NCI-H2029 treated with DMSO at 0.1 percent for 48 hours (cell line): ENCODE measurements at regions not wholly inside any gene's neighbourhood (a gene's known extent, or its start where the extent isn't known, plus 50 kb on each side); places are given as distances from the start of the nearest gene placed in this dataset.

Experiments used
- DNase-seq: peaks from one replicate; lab custom pipeline; 2025; lab: John Stamatoyannopoulos, UW

DNA sequence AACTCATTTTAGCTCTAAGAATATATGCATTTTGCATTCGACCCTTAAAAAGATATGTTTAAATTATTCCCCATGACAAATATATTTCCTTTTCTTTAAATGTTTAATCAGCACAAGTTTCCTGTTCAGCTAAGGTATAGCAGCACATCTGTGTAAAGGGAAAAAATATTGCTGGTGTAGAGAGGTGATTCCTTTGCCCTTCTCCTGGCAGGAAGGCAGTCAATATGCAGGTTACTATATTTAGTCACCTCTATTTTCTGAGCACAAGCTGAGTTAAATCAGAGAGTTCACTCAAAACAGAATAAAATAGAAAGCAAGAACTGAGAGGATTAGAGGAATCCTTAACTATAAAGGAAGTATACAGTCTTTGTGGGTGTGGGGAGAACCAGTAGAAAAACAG, 274.4 kb upstream of the PCSK5 start:
- DNase-seq, result no peak

DNA sequence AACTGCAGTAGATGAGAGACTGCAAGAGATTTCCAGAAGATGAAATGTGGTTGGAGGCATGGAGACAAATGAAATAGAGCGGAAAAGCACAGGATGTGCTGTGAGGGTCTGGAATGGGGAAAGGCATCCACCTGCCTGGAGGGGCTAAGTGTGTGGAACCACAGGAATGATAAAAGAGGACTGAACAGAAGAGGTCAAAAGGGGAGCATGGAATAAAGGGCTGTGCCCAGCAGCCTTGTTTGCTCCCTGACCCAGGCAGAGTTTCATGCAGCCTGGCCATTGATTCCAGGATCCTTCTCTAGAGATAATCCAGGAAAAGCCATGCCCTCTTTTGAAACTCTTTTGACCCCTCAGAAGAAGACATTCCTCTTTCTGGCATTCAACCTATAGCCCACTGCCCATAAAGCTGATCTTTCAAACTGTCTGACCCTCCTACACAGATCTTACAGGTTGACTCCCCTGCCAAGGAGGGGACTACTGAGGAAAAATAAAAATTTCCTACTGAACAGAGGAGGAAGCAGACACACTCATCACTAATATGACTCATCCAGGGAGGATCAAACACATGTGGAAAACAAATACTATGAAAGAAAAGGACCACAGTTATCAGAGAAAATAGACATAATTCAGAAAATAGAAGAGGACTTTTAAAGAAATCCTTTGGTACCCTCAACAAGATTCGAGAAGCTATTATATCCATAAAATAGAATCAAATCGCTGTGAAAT, 273.5 kb upstream of the PCSK5 start:
- no peak for DNase-seq

DNA sequence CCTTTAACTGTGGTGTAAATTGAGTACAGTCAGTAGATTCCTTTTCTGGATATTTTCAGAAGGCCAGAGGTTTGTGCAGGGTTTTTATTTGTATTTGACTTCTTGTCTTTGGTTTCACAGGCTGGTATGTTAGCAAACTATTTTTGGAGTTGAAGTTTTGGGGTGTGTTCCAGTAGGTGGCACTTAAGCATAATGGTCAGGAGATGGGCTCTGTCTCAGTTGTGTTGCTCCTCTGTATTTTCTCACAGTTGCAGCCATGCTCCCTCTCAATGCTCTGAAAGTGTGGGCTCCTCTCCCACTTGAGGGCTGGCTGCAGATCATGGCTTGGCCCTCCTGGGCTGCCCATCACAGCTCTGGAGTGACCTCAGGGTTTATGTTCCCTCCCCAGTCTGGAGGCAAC, 267.0 kb upstream of the PCSK5 start:
- no peak for DNase-seq

DNA sequence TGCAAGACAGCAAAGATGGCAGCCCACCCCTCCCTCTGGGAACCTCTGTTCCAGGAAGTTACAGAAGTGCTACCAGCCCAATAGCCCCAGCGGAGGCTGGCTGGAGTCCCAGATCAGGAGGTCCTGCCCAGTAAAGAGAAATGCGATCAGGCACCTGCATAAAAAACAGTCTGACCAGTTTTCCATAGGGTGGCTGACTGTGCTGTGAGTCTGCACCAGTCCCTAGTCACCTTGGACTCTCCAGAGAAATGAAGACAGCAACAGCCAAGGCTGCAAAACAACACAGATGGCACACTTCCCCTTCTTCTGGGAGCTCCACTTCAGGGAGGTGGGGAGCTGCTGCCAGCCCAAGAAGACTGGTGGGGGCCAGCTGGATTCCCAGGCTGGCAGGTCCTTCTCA, 265.5 kb upstream of the PCSK5 start:
- DNase-seq, result peak; percentile 52

DNA sequence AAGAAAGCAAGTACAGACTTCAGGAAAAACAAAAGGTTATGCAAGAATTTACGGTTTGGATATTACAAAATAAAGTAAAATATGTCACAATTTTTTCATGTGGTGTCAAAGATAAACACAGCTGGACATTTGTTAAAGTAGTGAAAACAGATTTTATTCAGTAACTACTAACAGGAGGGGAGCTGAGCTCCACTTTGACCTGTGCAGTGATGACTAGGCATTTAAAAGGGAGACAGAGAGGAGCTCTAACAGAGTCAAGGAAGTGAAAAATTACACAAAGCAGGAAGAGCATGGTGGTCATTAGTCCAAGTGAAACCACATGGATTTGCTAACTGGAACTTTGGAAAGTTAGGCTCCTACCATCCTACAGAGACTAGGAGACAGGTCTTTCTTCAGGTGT, 263.6 kb upstream of the PCSK5 start:
- DNase-seq, result no peak

DNA sequence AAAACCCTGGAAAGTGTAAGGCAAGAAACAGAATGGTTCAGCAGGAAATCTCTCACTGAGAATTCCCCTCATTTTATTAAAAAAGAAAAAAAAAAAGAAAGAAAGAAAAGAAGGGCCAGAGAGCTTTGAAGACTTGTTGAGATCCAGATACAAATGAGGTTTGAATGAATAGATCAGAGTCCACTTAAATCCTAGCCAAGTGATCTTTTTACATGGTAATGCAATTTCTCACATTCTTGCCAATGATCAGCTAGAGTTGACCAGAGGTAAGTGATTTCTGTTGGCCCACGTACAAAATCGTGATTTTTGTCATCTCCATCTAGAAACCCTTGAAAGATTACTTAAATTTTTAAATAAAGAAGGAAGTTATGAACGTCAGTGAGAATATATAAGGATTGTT, 261.5 kb upstream of the PCSK5 start:
- DNase-seq, result no peak

DNA sequence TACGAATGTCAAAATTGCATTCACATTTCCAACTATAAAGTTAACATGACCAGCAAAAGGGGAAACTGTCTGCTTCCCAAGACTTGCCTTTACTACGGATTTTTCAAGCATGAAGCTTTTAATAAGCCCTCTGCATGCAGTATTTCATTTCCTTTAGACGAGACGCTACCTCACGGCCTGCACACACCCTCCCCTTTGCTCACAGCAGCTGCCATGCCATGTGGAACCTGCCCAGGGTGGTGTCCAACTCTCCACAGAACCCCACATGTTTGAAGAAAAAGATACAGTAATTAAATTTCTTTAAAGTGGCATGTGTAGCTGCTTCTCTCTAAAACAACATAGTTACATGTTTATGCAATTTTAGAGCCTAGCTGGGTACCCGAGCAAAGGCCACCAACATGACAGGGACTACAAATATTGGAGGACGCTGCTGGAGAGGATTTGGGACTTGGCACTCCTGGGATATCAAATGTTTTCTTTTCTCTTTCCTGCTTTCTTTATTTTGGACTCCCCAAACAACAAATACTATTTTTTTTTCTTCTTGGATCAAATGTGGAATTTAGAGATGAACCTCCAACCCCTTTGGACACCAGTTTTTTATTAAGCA, 256.9 kb upstream of the PCSK5 start:
- no peak for DNase-seq

DNA sequence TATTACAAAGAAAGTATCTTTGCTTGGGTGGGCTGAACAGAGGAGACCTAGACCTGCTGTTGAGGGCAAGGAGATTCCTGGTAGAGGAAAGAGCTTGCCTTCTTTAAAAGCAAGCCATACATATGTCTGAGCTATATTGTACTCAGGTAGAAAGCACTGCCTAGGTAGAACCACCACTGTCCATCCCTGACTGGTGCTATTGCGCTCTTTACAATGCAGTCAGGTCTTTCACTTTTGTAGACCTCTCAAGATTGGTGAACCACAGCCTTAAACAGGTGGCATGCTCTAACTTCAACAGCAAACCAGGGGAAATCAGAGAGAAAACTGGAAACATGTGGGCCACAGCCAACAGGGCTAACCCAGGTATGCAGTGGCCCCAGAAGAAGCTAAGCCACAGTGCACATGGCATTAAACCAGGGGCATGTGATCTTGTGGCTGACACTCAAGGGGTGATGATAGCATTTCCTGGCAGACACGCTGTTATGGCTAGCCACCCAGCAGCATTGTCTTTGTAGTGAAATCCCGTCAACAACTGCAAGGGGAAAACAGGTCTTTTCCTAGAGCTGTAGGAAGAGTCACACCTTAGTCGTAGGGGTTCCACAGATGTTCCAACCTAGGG, 253.9 kb upstream of the PCSK5 start:
- peak; percentile 3 for DNase-seq

DNA sequence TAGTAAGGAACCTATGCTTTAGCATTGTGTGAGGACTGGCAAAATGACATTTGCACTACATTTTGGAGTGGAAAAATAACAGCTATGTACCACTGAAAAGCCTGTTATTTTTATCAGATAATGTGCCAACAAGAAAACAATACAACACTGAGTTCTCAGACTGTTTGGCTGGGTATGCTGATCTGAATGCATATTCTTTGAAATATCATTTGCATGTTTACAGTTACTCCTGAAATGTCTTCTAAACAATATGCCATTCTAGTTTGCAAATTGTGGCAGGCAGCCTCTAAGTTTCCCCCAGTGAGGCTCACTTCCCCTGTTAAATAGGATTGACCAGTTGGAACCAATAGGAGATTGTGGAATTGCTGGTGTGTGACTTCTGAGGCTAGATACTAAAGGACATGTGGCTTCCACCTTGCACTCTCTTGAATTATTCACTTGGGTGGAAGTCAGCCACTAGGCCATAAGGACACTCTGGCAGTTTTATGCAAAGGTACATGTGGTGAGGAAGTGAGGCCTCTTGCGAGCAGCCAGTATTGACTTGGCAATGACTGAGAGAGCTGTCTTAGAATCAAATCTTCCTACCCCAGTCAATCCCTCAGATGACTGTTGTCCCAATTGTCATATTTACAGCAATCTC, 250.4 kb upstream of the PCSK5 start:
- no peak for DNase-seq

DNA sequence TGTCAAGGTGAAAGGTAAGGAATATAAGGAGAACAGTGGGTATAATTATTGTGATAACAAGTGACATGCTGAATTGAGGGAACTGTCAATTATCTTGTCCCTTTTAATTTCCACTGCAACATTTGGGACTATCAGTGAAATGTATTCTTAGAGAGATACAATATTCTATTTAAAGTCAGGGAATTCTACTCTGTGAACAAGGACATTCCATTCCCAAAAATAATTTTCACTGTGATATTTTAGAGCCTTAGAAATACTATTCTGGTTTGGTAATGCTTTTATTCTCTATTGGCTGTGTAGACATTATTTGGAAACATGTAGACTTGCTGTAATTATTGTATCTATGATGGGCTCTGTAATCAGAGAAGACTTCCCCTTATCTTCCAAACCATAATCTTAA, 248.0 kb upstream of the PCSK5 start:
- DNase-seq, result no peak

DNA sequence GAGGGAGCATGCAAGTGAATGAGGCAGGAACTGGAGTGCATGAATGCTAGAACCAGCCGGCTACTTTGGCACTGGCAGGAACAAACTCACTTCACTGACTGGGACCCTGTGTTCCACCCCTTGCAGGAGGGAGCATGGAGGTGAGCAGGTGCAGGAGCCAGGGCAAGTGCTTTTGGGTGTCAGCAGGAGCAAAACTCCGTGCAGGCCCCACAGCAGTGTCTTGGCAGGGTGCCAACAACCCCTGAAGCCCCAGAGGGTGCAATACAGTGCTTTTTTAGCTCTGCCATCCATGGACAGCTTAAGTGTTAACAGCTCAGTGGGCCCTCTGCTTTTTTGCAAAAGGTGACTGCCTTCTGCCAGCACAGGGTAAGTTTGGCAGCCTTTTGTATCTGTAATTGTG, 245.8 kb upstream of the PCSK5 start:
- DNase-seq, result no peak

DNA sequence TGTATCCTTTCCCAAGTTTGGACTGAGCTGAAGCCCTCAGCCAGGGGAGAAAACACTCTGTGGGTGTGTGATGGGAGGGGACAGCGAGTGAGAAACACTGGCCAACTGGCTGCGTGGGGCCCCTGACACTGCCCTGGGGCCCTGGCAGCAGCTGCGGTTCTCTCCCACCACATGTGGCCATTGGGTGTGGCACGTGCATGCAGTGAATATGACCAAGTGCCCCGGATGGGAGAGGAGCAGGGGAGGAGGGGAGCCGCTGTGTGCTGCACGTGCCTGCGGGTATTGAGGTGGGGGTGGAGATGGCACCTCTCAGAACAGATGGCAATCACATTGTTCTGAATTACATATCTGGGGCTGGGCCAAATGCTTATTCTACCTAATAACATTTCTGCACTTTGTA, 242.4 kb upstream of the PCSK5 start:
- no peak for DNase-seq

DNA sequence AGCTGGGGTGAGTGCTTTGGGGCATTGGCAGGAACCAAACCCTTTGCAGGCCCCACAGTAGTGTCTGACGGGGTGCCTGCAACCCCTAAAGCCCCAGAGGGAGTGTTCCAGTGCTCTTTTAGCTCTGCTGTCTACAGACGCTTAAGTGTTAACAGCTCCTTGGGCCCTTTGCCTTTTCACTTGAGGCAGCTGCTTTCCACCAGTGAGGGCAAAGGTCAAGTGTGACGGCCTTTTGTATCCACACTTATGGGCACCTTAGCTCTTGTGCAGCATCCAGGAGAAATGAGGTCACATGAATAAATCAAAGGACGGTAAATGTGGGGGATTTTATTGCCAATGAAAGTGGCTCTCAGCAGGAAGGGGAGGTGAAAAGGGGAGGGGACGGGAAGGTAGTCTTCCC, 241.4 kb upstream of the PCSK5 start:
- DNase-seq, result no peak

DNA sequence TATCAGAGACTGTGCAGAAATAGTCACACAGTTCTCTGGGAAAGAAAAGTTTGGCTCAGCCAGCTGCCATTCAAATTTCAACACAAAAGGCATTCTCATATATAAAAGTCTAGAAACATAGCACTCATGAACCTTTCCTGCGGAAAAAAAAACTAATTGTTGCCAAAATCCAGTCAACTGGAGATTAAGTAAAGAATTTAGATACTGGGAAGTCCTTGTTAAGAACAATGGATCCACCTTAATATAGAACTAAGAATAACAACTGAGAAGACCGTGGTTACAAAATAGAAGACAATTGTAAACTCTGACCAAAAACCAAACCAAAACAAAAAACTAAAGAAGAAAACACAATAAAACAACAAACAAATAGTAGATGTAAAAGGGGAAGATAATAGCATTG, 238.8 kb upstream of the PCSK5 start:
- no peak for DNase-seq

DNA sequence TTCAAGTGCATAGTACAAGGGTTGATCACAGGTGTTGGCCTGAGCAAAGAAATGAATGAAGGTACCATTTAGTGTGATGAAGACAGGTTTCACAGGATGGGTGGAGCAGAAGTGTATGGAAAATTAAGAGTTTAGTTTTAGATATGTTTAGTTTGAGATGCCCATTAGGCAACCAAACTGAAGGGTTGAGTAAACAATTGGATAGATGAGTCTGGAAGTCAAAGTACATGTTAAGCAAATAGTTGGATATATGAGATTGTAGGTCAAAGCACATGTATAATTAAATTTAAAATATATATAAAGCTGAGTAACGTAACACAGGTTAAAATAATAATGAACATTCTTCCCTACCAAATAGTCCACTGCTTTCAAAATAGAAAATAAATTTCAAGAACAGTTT, 237.1 kb upstream of the PCSK5 start:
- no peak for DNase-seq

DNA sequence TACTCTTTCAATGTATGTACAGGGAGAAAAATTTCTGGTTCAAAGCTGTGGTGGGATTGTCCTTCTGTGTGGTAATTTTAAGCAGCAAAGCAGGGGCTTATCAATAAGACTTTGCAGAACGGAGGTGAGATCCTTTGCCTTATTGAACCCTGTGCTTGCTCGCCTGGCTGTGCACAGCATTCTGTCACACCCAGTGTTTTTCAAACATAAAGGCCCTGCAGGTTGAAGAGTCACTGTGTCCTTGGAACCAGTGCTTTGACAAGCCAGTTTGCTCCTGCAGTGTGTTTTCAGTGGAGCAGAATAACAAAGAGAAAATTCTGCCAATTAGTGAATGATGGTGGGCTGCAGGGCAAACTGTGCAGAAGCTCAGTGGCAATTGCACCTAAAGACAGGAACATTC, 236.7 kb upstream of the PCSK5 start:
- DNase-seq, result no peak

DNA sequence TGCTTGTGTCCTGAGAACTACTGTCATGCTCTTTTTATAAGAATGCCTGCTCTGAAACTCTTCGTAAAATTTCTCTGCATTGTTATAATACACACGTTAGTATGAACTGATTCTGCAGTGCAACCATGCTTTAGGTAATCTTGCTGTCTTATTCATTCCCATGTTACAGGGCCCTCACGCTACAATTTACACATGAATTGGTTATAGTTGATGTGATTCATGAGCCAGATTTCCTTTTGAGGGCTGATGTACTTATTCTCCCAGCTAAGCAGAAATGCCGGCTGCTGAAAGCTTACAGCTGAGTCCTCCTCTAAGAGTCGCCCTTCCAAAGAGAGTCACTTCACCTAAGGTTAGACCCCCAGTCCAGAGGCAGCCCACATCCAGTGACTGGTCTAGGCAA, 233.5 kb upstream of the PCSK5 start:
- DNase-seq, result no peak

DNA sequence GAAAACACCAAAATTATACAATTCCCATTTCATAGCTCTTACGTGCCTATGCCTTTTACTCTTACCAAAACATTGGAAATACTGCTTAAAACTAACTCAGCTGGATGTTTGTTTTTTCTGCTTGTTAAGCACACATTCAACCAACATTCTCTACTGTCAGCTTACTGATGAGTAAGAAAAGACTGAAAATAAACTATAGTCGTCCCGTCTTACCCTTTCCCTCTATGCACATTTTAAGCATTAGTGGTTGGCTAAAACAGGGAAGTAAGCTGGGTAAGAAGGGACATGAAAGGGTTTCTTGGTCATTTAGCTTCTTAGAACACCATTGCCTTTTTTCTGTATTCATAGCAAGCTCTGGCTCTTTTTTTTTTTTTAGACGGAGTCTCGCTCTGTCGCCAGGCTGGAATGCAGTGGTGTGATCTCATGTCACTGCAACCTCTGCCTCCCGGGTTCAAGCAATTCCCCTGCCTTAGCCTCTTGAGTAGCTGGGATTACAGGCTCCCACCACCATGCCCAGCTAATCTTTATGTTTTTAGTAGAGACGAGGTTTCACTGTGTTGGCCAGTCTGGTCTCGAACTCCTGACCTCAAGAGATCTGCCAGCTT, 232.1 kb upstream of the PCSK5 start:
- no peak for DNase-seq

DNA sequence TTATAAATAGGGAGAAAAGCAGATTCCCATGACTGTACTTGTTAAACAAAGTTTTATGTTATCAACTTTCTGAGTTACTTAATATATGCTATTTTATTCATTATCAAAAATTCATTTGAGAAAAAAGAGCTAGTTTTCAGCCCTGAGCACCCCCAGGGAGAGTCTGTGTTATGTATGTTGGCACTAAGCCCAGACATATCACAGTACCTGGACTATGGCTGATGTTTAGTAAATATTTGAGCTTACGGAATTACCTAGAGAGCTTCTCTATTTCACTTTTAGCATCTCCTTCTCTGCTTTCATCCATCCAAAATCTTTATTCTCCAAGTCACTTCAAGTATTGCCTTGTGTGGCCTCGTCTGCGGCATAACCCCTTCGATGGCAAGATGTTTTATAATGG, 225.9 kb upstream of the PCSK5 start:
- peak; percentile 63 for DNase-seq

DNA sequence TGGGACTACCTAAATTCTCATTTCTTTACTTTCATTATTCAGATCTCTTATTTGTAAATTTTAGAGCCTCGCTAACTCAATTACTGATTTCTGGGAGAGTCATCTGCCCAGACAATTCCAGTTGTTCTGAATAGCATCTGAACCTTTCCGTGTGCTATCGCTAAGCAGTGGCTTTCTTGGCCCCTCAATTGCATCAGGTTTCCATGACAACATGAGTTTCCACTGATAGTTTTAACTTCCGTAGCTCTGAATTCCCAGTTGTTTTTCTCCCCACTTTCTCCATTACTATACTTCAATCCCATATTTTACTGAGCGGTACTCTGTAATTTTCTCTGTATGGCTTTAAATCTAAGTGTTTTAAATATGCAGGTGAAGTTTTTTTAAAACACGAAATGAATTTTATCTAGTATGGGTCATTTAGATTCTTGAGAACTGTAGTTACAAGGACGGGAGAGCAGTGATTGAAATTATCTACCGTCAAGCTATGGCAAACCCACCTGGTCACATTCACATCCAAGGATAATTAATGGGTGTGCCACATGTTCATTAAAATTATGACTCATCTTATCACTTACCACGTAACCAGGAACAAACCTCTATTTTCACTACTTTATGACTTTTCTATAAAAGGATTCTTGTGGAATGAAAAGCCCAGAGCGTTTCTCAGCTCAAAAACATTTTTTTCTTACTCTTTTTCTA, 223.5 kb upstream of the PCSK5 start:
- DNase-seq, result no peak

DNA sequence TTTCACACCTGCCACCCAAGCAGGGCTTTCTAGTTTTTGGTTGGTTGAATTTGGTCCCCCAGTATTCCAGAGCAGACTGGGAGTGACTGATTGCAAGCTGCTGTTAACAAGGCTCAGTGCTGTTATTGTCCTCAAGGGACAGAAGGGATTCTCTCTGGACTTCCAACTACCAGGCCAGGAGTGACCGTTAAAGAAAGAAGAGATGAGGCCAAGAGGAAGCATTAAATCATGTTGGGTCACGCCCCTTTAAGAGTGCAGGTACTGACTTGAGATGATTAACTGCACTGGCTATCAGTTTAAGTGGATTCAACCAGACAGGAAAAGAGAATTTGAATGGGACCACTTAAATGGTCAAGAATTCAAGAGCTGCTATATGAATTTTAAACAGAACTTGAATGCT, 220.8 kb upstream of the PCSK5 start:
- no peak for DNase-seq

DNA sequence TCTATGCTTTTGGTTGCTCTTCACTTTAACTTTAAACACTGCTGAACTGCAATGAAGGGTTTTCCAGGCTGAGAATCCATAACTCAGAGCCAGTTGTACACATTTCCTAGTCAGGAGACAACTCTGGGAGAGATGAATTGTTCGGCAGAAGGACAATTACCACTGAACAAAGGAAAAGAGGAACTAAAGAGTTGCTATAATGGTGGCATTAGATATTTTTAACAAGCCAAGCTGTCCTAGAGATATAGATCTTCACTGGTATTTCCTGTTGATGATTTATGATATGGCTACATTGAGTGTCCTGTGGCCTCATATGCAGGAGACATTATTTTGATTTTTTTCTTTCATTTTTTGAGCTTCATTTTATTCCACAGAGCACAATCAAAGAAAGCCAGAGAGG, 219.1 kb upstream of the PCSK5 start:
- DNase-seq, result no peak
